ENCODE measurements at regions not wholly inside any gene's neighbourhood (a gene's known extent, or its start where the extent isn't known, plus 50 kb on each side); places are given as distances from the start of the nearest gene placed in this dataset.

GRCh38 chr14:83814896-83815295 lies 1715.0 kb upstream of the FLRT2 start:
- no peak for DNase-seq

DNA sequence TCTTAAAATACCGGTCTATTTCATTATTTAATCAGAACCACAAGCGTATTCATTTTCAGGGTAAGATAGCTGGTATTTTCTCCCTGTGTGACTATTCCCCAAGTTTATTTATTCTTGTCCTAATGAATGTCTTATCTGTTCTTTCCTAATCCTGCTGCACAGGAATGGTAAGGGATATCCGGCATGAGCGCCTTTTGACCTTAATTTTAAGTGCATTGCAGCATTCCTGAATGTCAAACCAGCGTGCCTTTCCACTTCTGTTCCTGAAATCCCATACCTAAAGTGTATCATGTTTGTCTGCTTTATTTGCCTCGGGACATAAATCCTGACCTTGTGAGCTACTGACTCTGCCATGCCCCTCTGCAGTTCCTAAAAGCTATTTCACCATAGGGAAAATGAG lies 1713.2 kb upstream of the FLRT2 start:
- DNase-seq: no peak

- DNase-seq: no peak
Observed at GRCh38 chr14:83825843-83826242, 1704.1 kb upstream of the FLRT2 start.

- DNase-seq: no peak
Observed at GRCh38 chr14:83826838-83827237, 1703.1 kb upstream of the FLRT2 start.

DNA sequence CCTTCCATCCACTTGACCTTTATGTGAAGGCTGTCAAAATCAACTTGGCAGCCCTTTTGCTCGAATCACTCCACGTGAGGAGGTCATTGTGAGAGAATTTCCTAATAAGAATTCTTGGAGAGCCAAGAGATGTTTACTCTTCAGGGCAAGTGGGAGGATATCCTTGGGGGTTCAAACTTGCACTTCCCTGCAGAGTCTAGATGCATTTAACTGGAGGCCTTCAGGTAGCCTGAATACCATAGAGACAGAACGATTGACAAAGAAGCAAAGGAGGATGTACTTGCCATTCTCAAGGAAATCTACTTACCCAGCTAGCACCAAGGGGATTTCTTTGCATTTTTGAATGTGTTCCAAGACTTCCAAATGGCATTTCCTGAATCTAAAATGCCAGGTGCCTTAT lies 1702.6 kb upstream of the FLRT2 start:
- DNase-seq: no peak

GRCh38 chr14:83828406-83828805 lies 1701.5 kb upstream of the FLRT2 start:
- no peak for DNase-seq

DNA sequence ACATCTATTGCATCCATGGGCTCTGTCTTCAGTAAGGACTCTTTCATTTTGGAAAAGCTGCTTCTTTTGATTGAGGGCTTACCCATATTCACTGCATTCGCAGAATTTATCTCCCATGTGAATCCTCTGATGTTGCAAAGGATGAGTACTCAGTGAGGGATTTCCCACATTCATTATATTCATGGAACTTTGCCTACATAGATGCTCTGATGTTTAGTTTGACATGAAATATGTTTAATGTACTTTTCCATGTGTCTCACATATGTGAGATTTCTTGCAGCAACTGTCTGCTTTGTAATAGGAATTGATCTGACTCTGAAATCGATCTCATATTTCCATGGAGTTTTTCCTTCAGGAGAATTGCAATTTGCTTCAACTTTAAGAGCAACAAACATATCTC lies 1699.6 kb upstream of the FLRT2 start:
- DNase-seq: no peak

DNA sequence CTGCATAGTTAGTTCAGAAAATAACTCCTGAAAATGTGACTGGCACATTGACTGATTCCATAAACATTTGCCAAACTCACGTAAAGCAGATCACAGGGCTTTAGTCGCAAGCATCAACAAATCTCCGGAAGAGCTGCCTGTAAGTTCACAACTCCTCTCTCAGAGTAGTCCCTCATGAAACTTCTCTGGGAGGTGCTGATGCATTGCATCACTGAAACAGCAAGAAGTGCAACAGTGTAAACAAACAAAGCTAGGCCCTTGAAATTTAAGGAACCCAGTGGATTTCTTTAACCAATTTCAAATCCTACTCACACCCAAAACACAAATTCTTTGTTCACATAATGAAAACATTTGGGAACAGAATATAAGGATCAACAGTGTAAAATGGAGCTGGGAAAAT lies 1691.7 kb upstream of the FLRT2 start:
- no peak for DNase-seq

DNA sequence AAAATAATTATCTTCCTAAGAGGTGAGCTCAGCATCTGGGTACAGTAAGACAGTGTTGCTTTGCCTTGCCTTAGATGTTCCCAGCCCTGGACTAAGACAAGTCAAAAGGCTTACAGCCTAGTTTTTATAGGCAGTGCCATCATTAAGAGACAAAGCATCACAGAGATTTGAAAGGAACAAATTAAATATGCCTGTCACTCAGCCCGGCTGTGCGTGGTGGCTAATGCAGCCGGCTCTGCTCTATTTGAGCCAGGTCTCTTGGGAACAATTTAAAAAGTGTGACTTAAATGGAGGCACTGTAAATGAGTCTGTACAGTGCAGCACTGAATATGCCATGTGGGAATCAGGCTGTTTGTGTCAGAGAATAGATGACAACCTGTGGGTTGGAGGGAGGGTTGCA lies 1687.4 kb upstream of the FLRT2 start:
- DNase-seq: no peak

DNA sequence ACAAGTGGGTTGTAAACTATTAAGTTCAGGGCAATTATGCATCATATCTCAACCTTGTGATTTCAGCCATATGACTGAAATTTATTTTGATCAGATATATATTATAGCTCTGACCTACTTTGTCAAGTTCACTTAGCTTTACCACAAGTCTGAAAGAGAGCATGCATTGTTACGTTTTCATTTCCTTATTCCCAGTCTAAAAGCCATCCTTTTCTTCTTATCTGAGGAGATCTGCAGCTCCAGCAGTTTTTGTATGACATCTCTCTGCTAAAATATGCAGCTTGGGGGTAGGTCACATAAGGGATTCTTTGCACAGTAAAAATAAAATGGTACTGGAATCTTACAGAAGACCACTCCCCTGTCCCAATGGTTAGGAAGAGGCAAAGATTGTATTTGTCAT lies 1682.8 kb upstream of the FLRT2 start:
- DNase-seq: no peak

- no peak for DNase-seq
Observed at GRCh38 chr14:83850092-83850491, 1679.9 kb upstream of the FLRT2 start.

DNA sequence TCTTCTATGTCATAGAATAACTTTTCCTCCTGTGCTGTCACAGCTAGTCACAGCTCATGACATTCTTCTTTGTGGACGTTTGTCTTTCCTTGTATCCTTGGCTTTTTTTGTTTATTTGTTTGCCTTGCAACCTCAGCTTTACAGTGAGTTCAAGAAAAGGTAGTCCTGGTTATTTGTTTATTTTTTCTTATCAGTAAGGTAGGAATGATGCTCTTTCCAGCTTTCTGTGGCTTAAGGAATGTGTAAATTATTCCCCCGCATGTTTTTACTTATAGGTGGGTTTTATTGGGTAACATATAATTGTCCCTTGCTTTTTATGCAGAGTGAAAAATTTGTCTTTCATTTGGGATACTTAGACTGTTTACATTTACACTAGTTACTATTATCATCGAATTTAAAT lies 1673.6 kb upstream of the FLRT2 start:
- DNase-seq: no peak

DNA sequence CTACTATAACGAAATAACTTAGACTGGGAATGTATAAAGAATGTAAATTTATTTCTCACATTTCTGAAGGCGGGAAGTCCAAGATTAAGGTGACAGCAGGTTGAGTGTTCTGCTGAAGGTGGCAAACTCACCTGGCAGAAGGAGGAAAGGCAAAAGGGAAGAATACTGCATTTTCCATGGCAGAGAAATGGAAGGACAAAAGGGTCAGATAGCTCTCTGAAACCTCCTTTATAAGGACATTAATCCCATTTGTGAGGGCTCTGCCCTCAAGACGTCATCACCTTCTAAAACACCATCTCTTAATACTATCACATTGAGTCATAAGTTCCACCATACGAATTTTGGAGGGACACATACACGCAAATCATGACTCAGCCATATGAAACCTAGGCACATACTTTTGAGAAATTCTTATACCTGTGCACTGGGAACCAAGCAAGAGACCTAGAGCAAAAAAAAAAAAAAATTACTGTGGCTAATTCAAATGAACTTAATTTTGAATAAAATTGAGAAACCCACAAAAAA lies 1669.3 kb upstream of the FLRT2 start:
- DNase-seq: no peak

- no peak for DNase-seq
Observed at GRCh38 chr14:83863042-83863774, 1666.7 kb upstream of the FLRT2 start.

GRCh38 chr14:83864106-83864505 lies 1665.8 kb upstream of the FLRT2 start:
- DNase-seq: no peak

- no peak for DNase-seq
Observed at GRCh38 chr14:83867566-83868225, 1662.2 kb upstream of the FLRT2 start.

- no peak for DNase-seq
Observed at GRCh38 chr14:83870546-83871270, 1659.2 kb upstream of the FLRT2 start.

DNA sequence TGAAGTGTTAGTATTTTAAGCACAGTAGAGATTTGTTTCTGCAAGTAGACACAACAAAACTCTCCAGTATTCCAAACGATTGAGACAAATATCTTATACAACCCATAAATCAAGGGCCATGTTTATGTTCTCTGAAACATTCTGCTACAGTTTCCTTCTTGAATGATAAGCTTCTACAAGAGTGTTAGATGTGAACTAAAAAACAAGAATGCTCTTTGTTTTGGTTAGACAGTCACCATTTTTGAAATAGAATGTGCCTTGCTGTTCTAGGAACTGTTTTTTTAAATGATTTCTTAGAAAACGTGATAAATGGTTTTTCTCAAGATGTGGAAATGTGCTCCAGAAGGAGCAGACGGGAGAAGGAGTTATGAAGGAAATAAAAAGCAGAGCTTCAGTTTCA lies 1656.3 kb upstream of the FLRT2 start:
- DNase-seq: no peak

- no peak for DNase-seq
Observed at GRCh38 chr14:83874662-83875061, 1655.3 kb upstream of the FLRT2 start.

- no peak for DNase-seq
Observed at GRCh38 chr14:83883732-83884131, 1646.2 kb upstream of the FLRT2 start.

GRCh38 chr14:83885837-83886293 lies 1644.1 kb upstream of the FLRT2 start:
- DNase-seq: no peak

DNA sequence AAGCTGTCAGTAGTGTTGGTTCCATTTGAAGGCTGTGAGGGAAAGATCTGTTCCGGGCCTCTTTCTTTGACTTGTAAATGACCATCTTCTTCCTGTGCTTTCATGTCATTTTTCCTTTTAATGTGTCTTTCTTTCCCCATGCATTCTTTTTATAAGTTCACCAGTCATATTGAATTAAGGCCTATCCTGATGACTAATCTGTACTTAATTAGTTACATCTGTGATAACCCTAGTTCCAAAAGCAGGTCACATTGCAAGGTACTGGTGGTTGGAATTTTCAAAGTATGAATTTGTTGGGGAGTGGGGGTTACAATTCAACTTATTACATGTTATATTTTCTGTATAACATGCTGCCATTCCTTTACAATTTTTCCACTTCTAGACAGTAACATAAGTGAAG lies 1642.1 kb upstream of the FLRT2 start:
- no peak for DNase-seq

GRCh38 chr14:83893447-83893846 lies 1636.5 kb upstream of the FLRT2 start:
- DNase-seq: no peak

DNA sequence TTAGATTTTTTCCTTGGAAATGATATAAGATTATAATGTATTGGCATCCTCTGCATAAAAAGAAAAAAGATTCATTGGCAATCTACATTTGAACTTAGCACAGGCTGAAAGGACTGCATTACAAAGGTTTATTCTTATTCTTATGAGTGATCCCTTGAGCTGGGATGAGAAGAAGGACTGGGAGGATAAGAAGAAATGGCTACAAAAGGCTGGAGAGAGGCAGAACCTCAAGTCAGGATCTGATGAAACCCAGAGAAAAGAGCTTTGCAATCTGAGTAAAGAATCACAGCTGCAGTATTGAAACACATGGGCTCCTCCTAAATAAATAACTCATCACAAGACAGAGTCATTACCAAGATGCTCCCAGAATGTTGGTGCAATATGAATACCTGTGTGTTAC lies 1635.4 kb upstream of the FLRT2 start:
- DNase-seq: no peak
